Neural cell (in vitro differentiated cells): ENCODE measurements at regions not wholly inside any gene's neighbourhood (a gene's known extent, or its start where the extent isn't known, plus 50 kb on each side); places are given as distances from the start of the nearest gene placed in this dataset.

Experiments
- H2AFZ ChIP-seq: fragments of 200-600, 300-800 bp; sonication (generic), shearing (Covaris generic); 2 replicates; pipeline ENCODE4 v1.6.0; 2014; ENCODE audit warnings: low read depth, mild to moderate bottlenecking, antibody characterized with exemption, low read length, moderate library complexity
- H3F3A ChIP-seq: fragments of 200-600 bp; shearing (Covaris generic); 2 replicates; pipeline ENCODE4 v1.6.1; 2016; ENCODE audit warnings: mild to moderate bottlenecking, moderate library complexity, mixed read lengths, antibody characterized with exemption, low read length; ENCODE audit not compliant: insufficient read depth, poor library complexity, severe bottlenecking
- H3K27ac ChIP-seq: fragments of 200-600, 300-800 bp; sonication (generic), shearing (Covaris generic); 2 replicates; pipeline ENCODE4 v1.5.1; 2014; ENCODE audit warnings: mild to moderate bottlenecking, low read length, moderate library complexity
- H3K27me3 ChIP-seq: fragments of 300-800, 200-600 bp; sonication (generic), shearing (Covaris generic); 2 replicates; pipeline ENCODE4 v1.6.0; 2014; ENCODE audit warnings: mild to moderate bottlenecking, low read depth, low read length, moderate library complexity; ENCODE audit not compliant: insufficient read depth
- H3K36me3 ChIP-seq: fragments of 300-800, 200-600 bp; sonication (generic), shearing (Covaris generic); 2 replicates; pipeline ENCODE4 v1.5.1; 2014; ENCODE audit warnings: mild to moderate bottlenecking, antibody characterized with exemption, low read length, moderate library complexity; ENCODE audit not compliant: insufficient read depth
- H3K4me2 ChIP-seq: fragments of 300-800, 200-600 bp; sonication (generic), shearing (Covaris generic); 2 replicates; pipeline ENCODE4 v1.6.0; 2014; ENCODE audit warnings: mild to moderate bottlenecking, low read length
- H3K4me3 ChIP-seq: fragments of 300-800, 200-600 bp; sonication (generic), shearing (Covaris generic); 2 replicates; pipeline ENCODE4 v1.5.1; 2014; ENCODE audit warnings: mild to moderate bottlenecking, low read length, moderate library complexity
- H3K79me2 ChIP-seq: fragments of 200-600 bp; shearing (Covaris generic); replicated peaks from 2 replicates; pipeline ENCODE4 v1.6.0; 2014; ENCODE audit warnings: mild to moderate bottlenecking, low read length, moderate library complexity; ENCODE audit not compliant: insufficient read depth
- H3K9ac ChIP-seq: fragments of 300-800, 200-600 bp; sonication (generic), shearing (Covaris generic); 2 replicates; pipeline ENCODE4 v1.6.1; 2016; ENCODE audit warnings: mild to moderate bottlenecking, low read length, mixed read lengths
- H3K9me2 ChIP-seq: fragments of 200-600 bp; shearing (Covaris generic); 2 replicates; pipeline ENCODE4 v1.6.1; 2016; ENCODE audit warnings: mild to moderate bottlenecking, low read length, mixed read lengths; ENCODE audit not compliant: insufficient read depth
- H3K9me3 ChIP-seq: fragments of 200-600, 300-800 bp; sonication (generic), shearing (Covaris generic); 2 replicates; pipeline ENCODE4 v1.6.1; 2016; ENCODE audit warnings: mild to moderate bottlenecking, mixed run types, low read length, moderate library complexity, mixed read lengths
- H4K20me1 ChIP-seq: fragments of 200-600 bp; shearing (Covaris generic); 2 replicates; pipeline ENCODE4 v1.6.1; 2016; ENCODE audit warnings: mild to moderate bottlenecking, mixed run types; ENCODE audit not compliant: insufficient read depth
- CTCF ChIP-seq: fragments of 450-650 bp; IDR thresholded peaks from 2 replicates; pipeline ENCODE4 v1.5.1; 2014; ENCODE audit warnings: antibody characterized with exemption, mild to moderate bottlenecking, moderate library complexity; ENCODE audit not compliant: poor library complexity, severe bottlenecking
- EP300 ChIP-seq: fragments of 450-650 bp; conservative IDR thresholded peaks from 2 replicates; pipeline ENCODE4 v1.6.1; 2014; ENCODE audit warnings: antibody characterized with exemption, mild to moderate bottlenecking, moderate library complexity; ENCODE audit not compliant: poor library complexity, severe bottlenecking
- EZH2 ChIP-seq: fragments of 200-600, 300-800 bp; shearing (Covaris generic), sonication (generic); IDR thresholded peaks from 2 replicates; pipeline ENCODE4 v1.6.1; 2014; ENCODE audit warnings: antibody characterized with exemption, low read length, borderline replicate concordance, mild to moderate bottlenecking; ENCODE audit not compliant: insufficient read depth, poor library complexity, severe bottlenecking
- MXI1 ChIP-seq: fragments of 450-650 bp; conservative IDR thresholded peaks from 2 replicates; pipeline ENCODE4 v1.6.1; 2014; ENCODE audit warnings: antibody characterized with exemption, mild to moderate bottlenecking; ENCODE audit not compliant: poor library complexity, severe bottlenecking
- POLR2AphosphoS5 ChIP-seq: IDR thresholded peaks from 2 replicates; pipeline ENCODE4 v1.6.1; 2012
- RAD21 ChIP-seq: fragments of 450-650 bp; conservative IDR thresholded peaks from 2 replicates; pipeline ENCODE4 v1.6.1; 2014; ENCODE audit warnings: antibody characterized with exemption, mild to moderate bottlenecking, moderate library complexity
- REST ChIP-seq: IDR thresholded peaks from 2 replicates; pipeline ENCODE4 v1.6.1; 2012; ENCODE audit warnings: borderline replicate concordance
- SMC3 ChIP-seq: fragments of 450-650 bp; conservative IDR thresholded peaks from 2 replicates; pipeline ENCODE4 v1.6.1; 2014; ENCODE audit warnings: antibody characterized with exemption, mild to moderate bottlenecking, moderate library complexity; ENCODE audit not compliant: poor library complexity
- TAF1 ChIP-seq: IDR thresholded peaks from 2 replicates; pipeline ENCODE4 v1.6.1; 2012; ENCODE audit warnings: low read depth

GRCh38 chr15:85999658-86000057 is 80.0 kb upstream of the AGBL1 start:
- Histone ChIP-seq H3K27ac (no peak overlapping the region), H3K27me3 (no peaks in the 10 kb centered on the region), H3K4me3 (no peak overlapping the region), H3K4me2 (no peak overlapping the region), H2AFZ (no peak overlapping the region), H3K79me2 (no peaks in the 10 kb centered on the region), H3K9me3 (no peaks in the 10 kb centered on the region), H3F3A (no peaks in the 10 kb centered on the region), H3K9ac (no peak overlapping the region), H4K20me1 (no peaks in the 10 kb centered on the region), H3K36me3 (no peaks in the 10 kb centered on the region), H3K9me2 (no peaks in the 10 kb centered on the region)
- TF ChIP-seq SMC3 (no peak), CTCF (no peak), REST (no peak), EZH2 (no peak), MXI1 (no peak), POLR2AphosphoS5 (no peak), EP300 (no peak), TAF1 (no peak), RAD21 (no peak)

GRCh38 chr15:86001200-86001599 is 78.5 kb upstream of the AGBL1 start:
- no peaks in the 10 kb centered on the region for H3K27me3 ChIP-seq
- no peak overlapping the region for H2AFZ ChIP-seq
- no peaks in the 10 kb centered on the region for H3K9me2 ChIP-seq
- H3K36me3 ChIP-seq = no peaks in the 10 kb centered on the region
- no peak overlapping the region for H3K4me3 ChIP-seq
- no peak overlapping the region for H3K27ac ChIP-seq
- H3K9ac ChIP-seq = no peak overlapping the region
- no peak for TF ChIP-seq REST
- TF ChIP-seq EZH2 = no peak
- TF ChIP-seq EP300 = no peak
- no peak for TF ChIP-seq POLR2AphosphoS5
- TF ChIP-seq RAD21 = no peak
- TF ChIP-seq SMC3 = no peak
- no peak for TF ChIP-seq MXI1
- TF ChIP-seq TAF1 = no peak
- TF ChIP-seq CTCF = no peak
- no peaks in the 10 kb centered on the region for H3K9me3 ChIP-seq
- no peaks in the 10 kb centered on the region for H3F3A ChIP-seq
- no peak overlapping the region for H3K4me2 ChIP-seq
- H4K20me1 ChIP-seq = no peaks in the 10 kb centered on the region
- no peaks in the 10 kb centered on the region for H3K79me2 ChIP-seq
